GM13977 (cell line): ENCODE measurements at regions not wholly inside any gene's neighbourhood (a gene's known extent, or its start where the extent isn't known, plus 50 kb on each side); places are given as distances from the start of the nearest gene placed in this dataset.

Source experiments
- DNase-seq: peaks from one replicate; pipeline ENCODE4 v3.0.0; 2012; ENCODE audit warnings: low spot score
- CTCF ChIP-seq: IDR thresholded peaks from 2 replicates; pipeline ENCODE4 v1.5.1; 2012; ENCODE audit warnings: mild to moderate bottlenecking, control low read depth; ENCODE audit not compliant: insufficient read depth; ENCODE audit errors: extremely low read depth, missing control alignments
- in situ Hi-C: fragments of 300-500 bp; cut with MboI; formaldehyde crosslinking; loops from one replicate; pipeline ENCODE4 v1.12.0; 2022; ENCODE audit warnings: low sequenced_read_pairs, low pct_unique_long_range_greater_than_20kb, mixed read lengths, inconsistent platforms; ENCODE audit not compliant: unreplicated experiment

GRCh38 chr2:107263628-107264027 lies 377.7 kb upstream of the ST6GAL2 start:
- in situ Hi-C loops: no loop called here
- no peak for TF ChIP-seq CTCF
- DNase-seq: no peak

DNA sequence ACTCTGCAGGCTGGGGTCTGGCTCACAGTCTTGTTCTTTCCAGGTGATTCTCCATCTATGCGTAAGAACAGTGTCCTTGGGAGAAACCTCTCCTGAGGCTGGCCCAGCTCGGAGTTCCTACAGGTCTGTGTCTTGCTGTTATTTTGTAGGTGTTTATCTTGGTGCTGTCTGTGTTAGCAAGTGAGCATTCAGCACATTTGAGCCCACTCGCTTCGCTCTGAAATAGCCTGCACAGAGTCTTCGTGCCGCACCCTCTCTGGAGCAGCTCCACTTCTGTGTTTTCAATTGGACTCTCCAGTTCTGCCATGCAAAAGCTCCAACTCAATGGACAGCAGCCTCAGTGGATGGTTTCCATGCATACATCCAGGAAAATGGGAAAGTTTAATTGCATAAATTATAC lies 378.2 kb upstream of the ST6GAL2 start:
- TF ChIP-seq CTCF: no peak
- DNase-seq: no peak
- in situ Hi-C loops: no loop called here

DNA sequence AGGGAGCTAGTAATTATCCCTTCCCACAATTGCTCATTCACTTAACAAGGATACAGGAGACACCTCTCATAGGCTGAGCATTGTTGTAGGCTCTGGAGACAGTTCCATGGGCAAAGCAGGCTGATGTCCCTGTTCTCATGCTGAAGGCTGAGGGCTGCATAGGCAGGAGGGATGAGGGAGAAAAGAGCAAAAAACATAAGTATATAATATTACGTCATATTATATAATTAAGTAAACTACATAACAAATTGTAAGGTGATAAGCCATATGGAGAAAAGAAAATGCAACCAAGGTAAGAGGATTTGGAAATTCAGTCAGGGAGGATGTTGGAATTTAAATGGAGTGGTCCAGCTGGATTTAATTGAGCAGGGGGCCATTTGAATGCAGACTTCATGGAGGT lies 380.6 kb upstream of the ST6GAL2 start:
- DNase-seq: no peak
- in situ Hi-C loops: no loop called here
- no peak for TF ChIP-seq CTCF

DNA sequence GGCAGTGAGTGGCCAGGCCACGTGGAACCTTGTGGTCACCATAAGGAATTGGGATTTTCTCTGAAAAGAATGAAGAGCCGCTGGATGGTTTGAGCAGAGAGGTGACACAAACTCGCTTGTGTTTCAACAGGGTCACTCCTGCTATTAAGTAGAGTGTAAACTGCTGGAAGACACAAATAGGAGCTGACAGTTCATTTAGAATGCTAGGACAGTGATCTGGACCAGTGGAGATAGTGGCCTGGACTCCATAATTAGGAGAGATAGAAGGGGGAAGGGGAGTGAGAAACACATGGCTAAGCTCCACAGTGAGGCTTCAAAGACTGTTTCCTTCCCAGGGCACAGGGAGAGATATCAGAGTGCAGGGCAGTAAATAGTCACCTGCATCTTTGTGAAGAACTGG lies 381.1 kb upstream of the ST6GAL2 start:
- TF ChIP-seq CTCF: no peak
- in situ Hi-C loops: no loop called here
- no peak for DNase-seq

DNA sequence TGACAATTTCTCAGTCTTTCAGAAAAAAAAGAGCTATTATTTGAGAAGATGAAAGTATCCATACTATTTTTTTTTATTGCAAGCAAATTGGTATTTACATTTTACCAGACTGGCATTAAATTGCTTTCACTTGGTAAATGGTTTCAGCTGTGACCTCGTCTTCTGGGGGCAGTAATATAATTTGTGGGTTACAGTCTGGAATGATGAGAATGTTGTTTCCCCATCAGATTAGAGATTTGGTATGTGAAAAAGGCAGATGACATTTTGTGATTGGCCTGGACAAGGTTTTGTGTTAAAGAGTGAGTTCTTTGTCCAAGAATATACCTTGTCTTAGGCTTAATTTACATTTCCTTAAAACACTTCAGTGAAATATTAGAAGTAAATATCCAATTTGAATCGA lies 390.1 kb upstream of the ST6GAL2 start:
- no peak for DNase-seq
- TF ChIP-seq CTCF: no peak
- in situ Hi-C loops: no loop called here

- in situ Hi-C loops: no loop called here
- DNase-seq: no peak
- TF ChIP-seq CTCF: no peak
Measured at GRCh38 chr2:107278672-107279071, 392.7 kb upstream of the ST6GAL2 start.

DNA sequence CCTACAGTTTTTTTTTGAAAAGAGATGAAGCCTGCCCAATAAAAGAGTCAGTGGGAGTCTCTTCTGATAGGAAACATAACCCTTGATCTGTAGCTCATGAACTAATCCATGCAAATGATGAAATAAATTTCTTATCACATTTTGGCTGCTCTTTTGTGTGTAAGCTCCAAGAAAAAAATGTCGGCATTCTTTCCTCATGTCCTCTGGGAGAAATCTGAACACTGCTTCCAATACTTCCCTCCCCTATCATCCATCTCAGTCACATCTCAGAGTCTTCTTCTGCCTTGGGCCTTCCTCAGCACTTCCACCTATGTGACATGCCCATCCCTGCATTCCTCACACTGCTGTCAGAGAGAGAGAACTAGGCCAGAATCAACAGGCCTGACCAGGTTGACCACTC lies 395.7 kb upstream of the ST6GAL2 start:
- in situ Hi-C loops: no loop called here
- DNase-seq: no peak

More for the DNA sequence above, 395.7 kb upstream of the ST6GAL2 start:
- TF ChIP-seq CTCF: no peak
